ENCODE measurements at regions not wholly inside any gene's neighbourhood (a gene's known extent, or its start where the extent isn't known, plus 50 kb on each side); places are given as distances from the start of the nearest gene placed in this dataset.

- TF ChIP-seq CTCF (optimal IDR thresholded peaks at IDR 0.05 in 1 of 3, IDR thresholded peaks at IDR 0.05 in 1 of 3, conservative IDR thresholded peaks at IDR 0.05 in 1 of 3; ENCODE audit: extremely low read depth in 1 of 3, insufficient read depth in 2 of 3, low read length in 3 of 3) = no peak
- no peak for TF ChIP-seq EZH2 (IDR thresholded peaks at IDR 0.05; ENCODE audit: low read length)
Measured at GRCh38 chr19:31543456-31543855, 194.2 kb upstream of the TSHZ3 start.

Measured in keratinocyte (primary cell).